Calu3 (cell line): ENCODE measurements at regions not wholly inside any gene's neighbourhood (a gene's known extent, or its start where the extent isn't known, plus 50 kb on each side); places are given as distances from the start of the nearest gene placed in this dataset.

ENCODE experiments used
- BruUV-seq: library from RNA; stranded (reverse); fragments of 400-500 nt; replicated peaks from 2 replicates; lab custom pipeline; 2021; lab: Mats Ljungman, UMichigan
- CTCF ChIA-PET: fragments of 300-600 bp; sonication (Branson Sonifier 250); formaldehyde crosslinking; loops from one replicate; lab custom pipeline; 2022; ENCODE audit warnings: antibody characterized with exemption; lab: Charles Lee
- DNase-seq: peaks from one replicate; pipeline ENCODE4 v3.0.0; 2022
- H3K27ac Mint-ChIP-seq: one replicate; pipeline ENCODE4 v1.8.0; 2022; ENCODE audit warnings: mixed read lengths; ENCODE audit not compliant: unreplicated experiment
- H3K27me3 Mint-ChIP-seq: one replicate; pipeline ENCODE4 v1.8.0; 2022; ENCODE audit warnings: mixed read lengths; ENCODE audit not compliant: unreplicated experiment
- H3K36me3 Mint-ChIP-seq: one replicate; pipeline ENCODE4 v1.8.0; 2022; ENCODE audit warnings: mild to moderate bottlenecking, moderate library complexity, mixed read lengths; ENCODE audit not compliant: insufficient read depth, unreplicated experiment
- H3K4me1 Mint-ChIP-seq: one replicate; pipeline ENCODE4 v1.8.0; 2022; ENCODE audit warnings: mild to moderate bottlenecking, low read depth, mixed read lengths; ENCODE audit not compliant: unreplicated experiment
- H3K4me3 Mint-ChIP-seq: one replicate; pipeline ENCODE4 v1.8.0; 2022; ENCODE audit warnings: mild to moderate bottlenecking, low read depth, moderate library complexity, mixed read lengths; ENCODE audit not compliant: unreplicated experiment
- H3K9me3 Mint-ChIP-seq: one replicate; pipeline ENCODE4 v1.8.0; 2022; ENCODE audit warnings: low read depth, mixed read lengths; ENCODE audit not compliant: unreplicated experiment
- CTCF ChIP-seq: fragments of 200-600 bp; IDR thresholded peaks from one replicate; pipeline ENCODE4 v1.8.0; 2022; ENCODE audit warnings: antibody characterized with exemption; ENCODE audit not compliant: unreplicated experiment
- intact Hi-C: fragments of 100-400 bp; cut with micrococcal nuclease; formaldehyde crosslinking; loops from one replicate; pipeline ENCODE4 v1.10.0; 2022; ENCODE audit not compliant: unreplicated experiment

GRCh38 chr12:30117483-30117882, 333.7 kb upstream of the TMTC1 start:
- no peaks in the 10 kb centered on the region for H3K4me1 Mint-ChIP-seq
- no peak overlapping the region for H3K4me3 Mint-ChIP-seq
- H3K9me3 Mint-ChIP-seq: no peaks in the 10 kb centered on the region
- H3K36me3 Mint-ChIP-seq: no peaks in the 10 kb centered on the region
- no TSS peak for BruUV-seq
- CTCF ChIA-PET: no interaction called here
- TF ChIP-seq CTCF: no peak
- H3K27ac Mint-ChIP-seq: no peak overlapping the region
- H3K27me3 Mint-ChIP-seq: no peaks in the 10 kb centered on the region
- intact Hi-C loops: no loop called here
- no peak for DNase-seq

DNA sequence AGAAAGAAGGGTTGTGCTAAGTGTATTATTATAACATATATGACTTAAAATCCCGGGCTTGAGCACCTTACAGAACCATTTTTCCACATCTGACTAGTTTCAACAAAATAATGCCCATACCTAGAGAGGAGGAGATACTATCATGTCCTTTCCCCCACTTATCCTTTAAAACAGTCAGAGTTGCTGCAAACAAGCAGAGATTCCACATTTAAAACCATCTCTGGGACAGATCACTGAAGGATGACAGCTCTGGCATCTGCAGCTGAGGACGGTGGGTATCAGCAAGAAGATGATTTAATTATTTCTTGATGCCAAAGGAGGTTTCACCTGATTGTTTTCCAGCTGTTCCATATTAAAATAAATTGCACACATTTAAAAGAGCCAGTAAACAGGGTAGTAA, 328.0 kb upstream of the TMTC1 start:
- intact Hi-C loops: no loop called here
- Mint-ChIP-seq H3K4me3 (no peak overlapping the region), H3K27ac (no peak overlapping the region), H3K4me1 (no peaks in the 10 kb centered on the region), H3K27me3 (no peaks in the 10 kb centered on the region), H3K9me3 (no peaks in the 10 kb centered on the region), H3K36me3 (no peaks in the 10 kb centered on the region)
- no TSS peak for BruUV-seq
- no peak for TF ChIP-seq CTCF
- no peak for DNase-seq
- CTCF ChIA-PET: no interaction called here

DNA sequence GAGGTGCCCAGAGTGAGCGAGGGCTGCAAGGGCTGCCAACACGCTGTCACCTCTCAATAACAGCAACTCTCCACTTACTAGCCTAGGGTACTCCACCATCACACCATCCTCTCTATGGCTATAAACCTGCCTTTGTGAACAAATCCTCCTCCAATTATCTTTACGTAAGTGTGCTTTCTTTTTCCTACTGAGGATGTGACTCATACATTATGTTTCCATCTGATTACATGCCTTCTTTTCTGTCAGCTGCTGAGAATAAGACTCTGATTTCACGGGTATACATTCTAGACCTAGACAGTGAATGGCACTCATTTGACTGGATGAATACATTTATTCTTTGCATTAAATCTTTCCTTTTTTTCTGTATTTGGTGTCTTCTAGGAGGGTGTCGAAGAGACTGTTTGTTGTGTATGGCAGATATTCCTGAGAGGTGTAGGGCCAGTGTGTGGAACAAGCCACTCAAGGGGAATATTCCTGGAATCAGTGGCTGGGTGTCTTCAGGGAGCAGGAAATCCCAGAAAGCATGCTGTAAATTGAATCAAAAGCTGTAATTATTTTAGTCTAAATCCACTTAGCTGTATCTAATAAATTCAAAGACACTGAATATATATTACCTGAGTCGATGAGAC, 327.3 kb upstream of the TMTC1 start:
- CTCF ChIA-PET: no interaction called here
- no peak for DNase-seq
- no peak overlapping the region for H3K27ac Mint-ChIP-seq
- no peaks in the 10 kb centered on the region for H3K9me3 Mint-ChIP-seq
- H3K4me3 Mint-ChIP-seq: no peak overlapping the region
- TF ChIP-seq CTCF: no peak
- no peaks in the 10 kb centered on the region for H3K36me3 Mint-ChIP-seq
- BruUV-seq: no TSS peak
- intact Hi-C loops: no loop called here
- no peaks in the 10 kb centered on the region for H3K27me3 Mint-ChIP-seq
- H3K4me1 Mint-ChIP-seq: no peaks in the 10 kb centered on the region

- Mint-ChIP-seq H3K9me3 (no peaks in the 10 kb centered on the region), H3K4me3 (no peak overlapping the region), H3K27ac (no peak overlapping the region), H3K4me1 (no peaks in the 10 kb centered on the region), H3K27me3 (no peaks in the 10 kb centered on the region), H3K36me3 (no peaks in the 10 kb centered on the region)
- TF ChIP-seq CTCF: no peak
- no peak for DNase-seq
- CTCF ChIA-PET: no interaction called here
- intact Hi-C loops: no loop called here
- no TSS peak for BruUV-seq
Observed at GRCh38 chr12:30110498-30110897, 326.8 kb upstream of the TMTC1 start.
